HEK293 (cell line): ENCODE measurements at regions not wholly inside any gene's neighbourhood (a gene's known extent, or its start where the extent isn't known, plus 50 kb on each side); places are given as distances from the start of the nearest gene placed in this dataset.

Source experiments
- CTCF ChIA-PET: fragments of 350-600 bp; formaldehyde crosslinking; extraction: SDS; loops from one replicate; lab custom pipeline; 2021; ENCODE audit warnings: antibody characterized with exemption; lab: Yijun Ruan, JAX
- POLR2A ChIA-PET: fragments of 300-600 bp; formaldehyde crosslinking; extraction: SDS; loops from one replicate; lab custom pipeline; 2020; ENCODE audit warnings: antibody characterized with exemption, inconsistent platforms; lab: Yijun Ruan, JAX
- H3K27ac ChIP-seq: fragments of 200-500 bp; sonication (Bioruptor generic); 2 replicates; pipeline ENCODE4 v1.5.1; 2014; ENCODE audit warnings: low read depth, low read length, control low read depth, inconsistent platforms; ENCODE audit errors: extremely low read depth
- H3K36me3 ChIP-seq, 2 experiments: fragments of 200-500 bp in 1 of 2; sonication (Bioruptor generic) in 1 of 2; 1 replicate in 1 of 2; 2 replicates in 1 of 2; pipeline ENCODE4 v1.5.1; 2014 to 2017; ENCODE audit warnings: inconsistent platforms in 2 of 2, low read length in 2 of 2; ENCODE audit not compliant: control insufficient read depth in 2 of 2, insufficient read depth in 1 of 2
- H3K4me1 ChIP-seq: fragments of 200-500 bp; sonication (Bioruptor generic); 2 replicates; pipeline ENCODE4 v1.5.1; 2014; ENCODE audit warnings: mild to moderate bottlenecking, low read length, inconsistent platforms; ENCODE audit not compliant: control insufficient read depth, insufficient read depth
- H3K4me3 ChIP-seq: 2 replicates; pipeline ENCODE4 v1.5.1; 2011; ENCODE audit warnings: low read depth, mild to moderate bottlenecking, control low read depth, low read length, moderate library complexity
- H3K9me3 ChIP-seq: fragments of 200-500 bp; sonication (Bioruptor generic); 2 replicates; pipeline ENCODE4 v1.5.1; 2014; ENCODE audit warnings: low read depth, low read length, inconsistent platforms; ENCODE audit not compliant: control insufficient read depth, insufficient read depth
- CTCF ChIP-seq: fragments of 450-650 bp; formaldehyde crosslinking; IDR thresholded peaks from 2 replicates; pipeline ENCODE4 v1.5.1; 2016; ENCODE audit warnings: missing biosample characterization, missing genetic modification characterization
- IKZF3 ChIP-seq: fragments of 450-650 bp; IDR thresholded peaks from 2 replicates; pipeline ENCODE4 v1.5.0; 2018; ENCODE audit warnings: missing biosample characterization, mild to moderate bottlenecking, missing genetic modification characterization, moderate library complexity
- KLF8 ChIP-seq: fragments of 450-650 bp; formaldehyde crosslinking; IDR thresholded peaks from 2 replicates; pipeline ENCODE4 v1.5.1; 2016; ENCODE audit warnings: missing biosample characterization, missing genetic modification characterization
- PRDM2 ChIP-seq: fragments of 450-650 bp; formaldehyde crosslinking; IDR thresholded peaks from 2 replicates; pipeline ENCODE4 v1.5.1; 2016; ENCODE audit warnings: missing biosample characterization, missing genetic modification characterization, borderline replicate concordance
- ZNF114 ChIP-seq: fragments of 450-650 bp; formaldehyde crosslinking; IDR thresholded peaks from 2 replicates; pipeline ENCODE4 v1.5.0; 2017; ENCODE audit warnings: missing biosample characterization, missing genetic modification characterization
- ZNF132 ChIP-seq: fragments of 450-650 bp; formaldehyde crosslinking; IDR thresholded peaks from 2 replicates; pipeline ENCODE4 v1.5.1; 2017; ENCODE audit warnings: missing biosample characterization, missing genetic modification characterization, borderline replicate concordance
- ZNF202 ChIP-seq: fragments of 450-650 bp; formaldehyde crosslinking; IDR thresholded peaks from 2 replicates; pipeline ENCODE4 v1.5.1; 2016; ENCODE audit warnings: missing biosample characterization, missing genetic modification characterization, borderline replicate concordance
- ZNF280C ChIP-seq: fragments of 450-650 bp; formaldehyde crosslinking; IDR thresholded peaks from 2 replicates; pipeline ENCODE4 v1.5.1; 2016; ENCODE audit warnings: missing biosample characterization, missing genetic modification characterization
- ZNF341 ChIP-seq: fragments of 450-650 bp; formaldehyde crosslinking; IDR thresholded peaks from 2 replicates; pipeline ENCODE4; 2016; ENCODE audit warnings: low read depth, missing biosample characterization, missing genetic modification characterization
- ZNF350 ChIP-seq: fragments of 450-650 bp; formaldehyde crosslinking; IDR thresholded peaks from 2 replicates; pipeline ENCODE4 v1.5.0; 2017; ENCODE audit warnings: missing biosample characterization, mild to moderate bottlenecking, missing genetic modification characterization
- ZNF394 ChIP-seq: fragments of 450-650 bp; formaldehyde crosslinking; IDR thresholded peaks from 2 replicates; pipeline ENCODE4 v1.5.1; 2016; ENCODE audit warnings: missing biosample characterization, missing genetic modification characterization, mild to moderate bottlenecking, moderate library complexity, borderline replicate concordance
- ZNF426 ChIP-seq: fragments of 450-650 bp; formaldehyde crosslinking; IDR thresholded peaks from 2 replicates; pipeline ENCODE4 v1.5.1; 2017; ENCODE audit warnings: missing biosample characterization, missing genetic modification characterization, mild to moderate bottlenecking, inconsistent platforms, moderate library complexity
- ZNF433 ChIP-seq: fragments of 450-650 bp; formaldehyde crosslinking; IDR thresholded peaks from 2 replicates; pipeline ENCODE4 v1.5.1; 2016; ENCODE audit warnings: missing biosample characterization, missing genetic modification characterization, low read depth
- ZNF473 ChIP-seq: fragments of 450-650 bp; formaldehyde crosslinking; IDR thresholded peaks from 2 replicates; pipeline ENCODE4 v1.5.1; 2017; ENCODE audit warnings: missing biosample characterization, missing genetic modification characterization
- ZNF48 ChIP-seq: fragments of 450-650 bp; formaldehyde crosslinking; IDR thresholded peaks from 2 replicates; pipeline ENCODE4 v1.5.1; 2016; ENCODE audit warnings: missing biosample characterization, missing genetic modification characterization
- ZNF548 ChIP-seq: fragments of 450-650 bp; formaldehyde crosslinking; IDR thresholded peaks from 2 replicates; pipeline ENCODE4 v1.5.1; 2016; ENCODE audit warnings: missing biosample characterization, missing genetic modification characterization
- ZNF596 ChIP-seq: fragments of 450-650 bp; IDR thresholded peaks from 2 replicates; pipeline ENCODE4 v1.5.0; 2018; ENCODE audit warnings: missing biosample characterization, mild to moderate bottlenecking, missing genetic modification characterization, moderate library complexity
- ZNF768 ChIP-seq: fragments of 450-650 bp; formaldehyde crosslinking; IDR thresholded peaks from 2 replicates; pipeline ENCODE4 v1.5.1; 2018; ENCODE audit warnings: missing biosample characterization, mild to moderate bottlenecking, missing genetic modification characterization
- ZXDB ChIP-seq: fragments of 450-650 bp; formaldehyde crosslinking; IDR thresholded peaks from 2 replicates; pipeline ENCODE4 v1.5.1; 2016; ENCODE audit warnings: missing biosample characterization, missing genetic modification characterization

GRCh38 chr1:99500541-99500940, 145.4 kb upstream of the PALMD start:
- TF ChIP-seq ZNF202 (tag by site-specific recombination) (no peak), IKZF3 (tag by site-specific recombination) (no peak), ZNF768 (tag by site-specific recombination) (no peak), ZNF114 (tag by site-specific recombination) (no peak), CTCF (tag by site-specific recombination) (no peak), ZNF473 (tag by site-specific recombination) (no peak), ZXDB (tag by site-specific recombination) (no peak), ZNF132 (tag by site-specific recombination) (no peak), ZNF48 (tag by site-specific recombination) (no peak), ZNF433 (tag by site-specific recombination) (no peak)
- CTCF ChIA-PET: interaction anchor here (0.5 to 0.7 kb wide), 2 partner anchors 481 to 1368 kb away, joined by 3 read pairs; no protein-coding TSS in a partner anchor
- Histone ChIP-seq H3K27ac (no peak overlapping the region), H3K36me3 (no peaks in the 10 kb centered on the region), H3K4me1 (no peaks in the 10 kb centered on the region), H3K4me3 (no peak overlapping the region), H3K9me3 (no peaks in the 10 kb centered on the region)
- POLR2A ChIA-PET: no interaction called here

GRCh38 chr1:99501871-99502270, 144.0 kb upstream of the PALMD start:
- Histone ChIP-seq H3K4me1 (no peaks in the 10 kb centered on the region), H3K27ac (no peak overlapping the region), H3K4me3 (no peak overlapping the region), H3K9me3 (no peaks in the 10 kb centered on the region), H3K36me3 (no peaks in the 10 kb centered on the region)
- TF ChIP-seq ZNF596 (no peak), ZNF280C (tag by site-specific recombination) (no peak), ZNF426 (no peak), ZNF341 (no peak), ZNF350 (tag by site-specific recombination) (no peak), ZNF394 (no peak), PRDM2 (tag by site-specific recombination) (no peak), KLF8 (tag by site-specific recombination) (no peak), ZNF548 (tag by site-specific recombination) (no peak)
- POLR2A ChIA-PET: no interaction called here
- CTCF ChIA-PET: no interaction called here
